CD14-positive monocyte (primary cell): ENCODE measurements at regions not wholly inside any gene's neighbourhood (a gene's known extent, or its start where the extent isn't known, plus 50 kb on each side); places are given as distances from the start of the nearest gene placed in this dataset.

Source experiments
- DNase-seq, 3 donors: peaks; one replicate each; pipeline ENCODE4 v3.0.0-alpha.2; 2011 to 2022
- H2AFZ ChIP-seq: 2 replicates; pipeline ENCODE4 v1.6.0; 2012; ENCODE audit warnings: mild to moderate bottlenecking, low read depth, low read length, inconsistent platforms; ENCODE audit not compliant: insufficient read depth, poor library complexity, severe bottlenecking
- H3K27ac ChIP-seq, 2 donors: 1 replicate in 1 of 2; 2 replicates in 1 of 2; pipeline ENCODE4 v1.5.1; 2012 to 2013; ENCODE audit warnings: low read length in 2 of 2, control low read depth in 1 of 2, inconsistent platforms in 1 of 2, low read depth in 1 of 2, mild to moderate bottlenecking in 1 of 2
- H3K27me3 ChIP-seq, 2 donors: one replicate each; pipeline versions ENCODE4 v1.6.0 to v1.6.1; 2011 to 2013; ENCODE audit warnings: low read length in 2 of 2; ENCODE audit not compliant: control insufficient read depth in 2 of 2, insufficient read depth in 2 of 2
- H3K36me3 ChIP-seq, 2 donors: replicated peaks in 1 of 2; 1 replicate in 1 of 2; 2 replicates in 1 of 2; pipeline versions ENCODE4 v1.5.1 to v1.6.1; 2012 to 2013; ENCODE audit warnings: low read length in 2 of 2, control low read depth in 1 of 2, inconsistent platforms in 1 of 2, mild to moderate bottlenecking in 1 of 2; ENCODE audit not compliant: insufficient read depth in 2 of 2, control insufficient read depth in 1 of 2
- H3K4me1 ChIP-seq, 2 donors: 1 replicate in 1 of 2; 2 replicates in 1 of 2; pipeline versions ENCODE4 v1.5.1 to v1.6.1; 2012 to 2013; ENCODE audit warnings: low read length in 2 of 2, control low read depth in 1 of 2, inconsistent platforms in 1 of 2, mild to moderate bottlenecking in 1 of 2, moderate library complexity in 1 of 2; ENCODE audit not compliant: insufficient read depth in 2 of 2, control insufficient read depth in 1 of 2
- H3K4me2 ChIP-seq: replicated peaks from 2 replicates; pipeline ENCODE3; 2012; ENCODE audit warnings: low read length, moderate library complexity, mild to moderate bottlenecking; ENCODE audit not compliant: poor library complexity, severe bottlenecking; ENCODE audit errors: extremely low read depth
- H3K4me3 ChIP-seq, 3 experiments: fragments of 200-600 bp in 1 of 3; sonication (generic) in 1 of 3; replicated peaks in 1 of 3; 1 replicate in 2 of 3; 2 replicates in 1 of 3; pipeline ENCODE4 v1.5.1; 2011 to 2013; ENCODE audit warnings: low read length in 3 of 3, mild to moderate bottlenecking in 3 of 3, control low read depth in 2 of 3, low read depth in 2 of 3, inconsistent platforms in 1 of 3, moderate library complexity in 1 of 3
- H3K79me2 ChIP-seq: 2 replicates; pipeline ENCODE4 v1.6.0; 2012; ENCODE audit warnings: mild to moderate bottlenecking, control low read depth, inconsistent platforms, low read length, moderate library complexity; ENCODE audit not compliant: insufficient read depth
- H3K9ac ChIP-seq: 2 replicates; pipeline ENCODE4 v1.6.0; 2017; ENCODE audit warnings: low read length, mild to moderate bottlenecking; ENCODE audit not compliant: insufficient read depth, poor library complexity, severe bottlenecking
- H3K9me3 ChIP-seq, 2 donors: replicated peaks in 1 of 2; 1 replicate in 1 of 2; 2 replicates in 1 of 2; pipeline versions ENCODE4 v1.5.1 to v1.6.1; 2012 to 2013; ENCODE audit warnings: low read length in 2 of 2, control low read depth in 1 of 2; ENCODE audit not compliant: control insufficient read depth in 1 of 2, insufficient read depth in 1 of 2
- H4K20me1 ChIP-seq: 2 replicates; pipeline ENCODE4 v1.6.0; 2012; ENCODE audit warnings: mild to moderate bottlenecking, low read length, control low read depth, moderate library complexity; ENCODE audit not compliant: insufficient read depth
- H3K27ac Mint-ChIP-seq, 7 donors: one replicate each; pipeline ENCODE4 v1.8.0; 2020; ENCODE audit warnings: mild to moderate bottlenecking in 7 of 7, mixed read lengths in 7 of 7, moderate library complexity in 6 of 7, inconsistent platforms in 2 of 7
- H3K27me3 Mint-ChIP-seq, 3 donors: one replicate each; pipeline ENCODE4 v1.8.0; 2021 to 2022; ENCODE audit warnings: low read depth in 3 of 3, mild to moderate bottlenecking in 3 of 3, mixed read lengths in 3 of 3, moderate library complexity in 3 of 3, inconsistent platforms in 1 of 3
- H3K36me3 Mint-ChIP-seq, 2 donors: one replicate each; pipeline ENCODE4 v1.8.0; 2020; ENCODE audit warnings: mixed read lengths in 2 of 2, inconsistent platforms in 1 of 2, mild to moderate bottlenecking in 1 of 2
- H3K4me1 Mint-ChIP-seq: one replicate; pipeline ENCODE4 v1.8.0; 2020; ENCODE audit warnings: mild to moderate bottlenecking, mixed read lengths
- H3K4me3 Mint-ChIP-seq, 2 donors: one replicate each; pipeline ENCODE4 v1.8.0; 2020; ENCODE audit warnings: mild to moderate bottlenecking in 2 of 2, mixed read lengths in 2 of 2, moderate library complexity in 1 of 2
- H3K9me3 Mint-ChIP-seq, 7 donors: one replicate each; pipeline ENCODE4 v1.8.0; 2020 to 2022; ENCODE audit warnings: mixed read lengths in 7 of 7, mild to moderate bottlenecking in 6 of 7, moderate library complexity in 6 of 7, inconsistent platforms in 2 of 7
- WGBS: methylation state at CpG from one replicate; pipeline ENCODE4 v1.1.5; 2013; ENCODE audit warnings: missing lambda C conversion rate; ENCODE audit not compliant: insufficient coverage; 5-methylcytosine and 5-hydroxymethylcytosine counted together
- intact Hi-C, 2 donors: fragments of 100-400 bp; cut with micrococcal nuclease; formaldehyde crosslinking; loops; one replicate each; pipeline versions ENCODE4 v1.15.0 to v1.15.1; 2023
- TF ChIP-seq, protein P1 (sequence below): fragments of 200-600 bp; IDR thresholded peaks from one replicate; pipeline ENCODE4 v1.8.0; 2022; ENCODE audit warnings: antibody characterized with exemption, mild to moderate bottlenecking

DNA sequence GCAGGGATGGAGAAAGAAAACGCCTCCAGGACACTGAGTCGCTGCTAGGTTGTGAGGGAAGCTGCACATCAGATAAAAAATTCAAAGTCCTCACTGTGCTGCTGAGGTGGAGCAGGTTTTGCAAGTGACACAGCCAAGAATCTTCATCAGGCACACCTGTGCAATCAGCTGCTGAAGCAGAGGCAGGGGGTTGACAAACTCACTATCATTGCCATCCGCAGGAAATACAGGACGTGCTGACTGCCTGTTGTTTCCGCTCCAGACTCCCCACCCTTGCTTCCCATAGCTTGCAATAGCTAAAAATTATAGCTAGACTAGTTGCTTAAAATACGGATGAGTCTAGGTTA is 147.8 kb upstream of the FHL2 start:
- Histone ChIP-seq H3K4me1 (no peaks in the 10 kb centered on the region), H3K9me3 (no peaks in the 10 kb centered on the region), H3K4me2 (no peak overlapping the region), H3K9ac (no peak overlapping the region), H3K79me2 (no peaks in the 10 kb centered on the region), H3K36me3 (no peaks in the 10 kb centered on the region), H3K4me3 (no peak overlapping the region), H2AFZ (no peak overlapping the region), H4K20me1 (no peaks in the 10 kb centered on the region), H3K27ac (no peak overlapping the region), H3K27me3 (no peaks in the 10 kb centered on the region)
- H3K36me3 Mint-ChIP-seq = no peaks in the 10 kb centered on the region
- H3K27me3 Mint-ChIP-seq = peaks cover 0 to 4% (median 2%) of the 10 kb centered on the region in 3 donors
- no peak overlapping the region for H3K27ac Mint-ChIP-seq
- no peak overlapping the region for H3K4me3 Mint-ChIP-seq
- 50% methylated on average over 2 of the region's 6 CpGs for WGBS
- intact Hi-C loops = loop anchor here in 1 of 2 donors (10.0 kb wide), 1 partner anchor 172 kb away; no protein-coding TSS in a partner anchor
- TF ChIP-seq, protein P1, sequence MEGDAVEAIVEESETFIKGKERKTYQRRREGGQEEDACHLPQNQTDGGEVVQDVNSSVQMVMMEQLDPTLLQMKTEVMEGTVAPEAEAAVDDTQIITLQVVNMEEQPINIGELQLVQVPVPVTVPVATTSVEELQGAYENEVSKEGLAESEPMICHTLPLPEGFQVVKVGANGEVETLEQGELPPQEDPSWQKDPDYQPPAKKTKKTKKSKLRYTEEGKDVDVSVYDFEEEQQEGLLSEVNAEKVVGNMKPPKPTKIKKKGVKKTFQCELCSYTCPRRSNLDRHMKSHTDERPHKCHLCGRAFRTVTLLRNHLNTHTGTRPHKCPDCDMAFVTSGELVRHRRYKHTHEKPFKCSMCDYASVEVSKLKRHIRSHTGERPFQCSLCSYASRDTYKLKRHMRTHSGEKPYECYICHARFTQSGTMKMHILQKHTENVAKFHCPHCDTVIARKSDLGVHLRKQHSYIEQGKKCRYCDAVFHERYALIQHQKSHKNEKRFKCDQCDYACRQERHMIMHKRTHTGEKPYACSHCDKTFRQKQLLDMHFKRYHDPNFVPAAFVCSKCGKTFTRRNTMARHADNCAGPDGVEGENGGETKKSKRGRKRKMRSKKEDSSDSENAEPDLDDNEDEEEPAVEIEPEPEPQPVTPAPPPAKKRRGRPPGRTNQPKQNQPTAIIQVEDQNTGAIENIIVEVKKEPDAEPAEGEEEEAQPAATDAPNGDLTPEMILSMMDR = no peak
- peaks cover 2% of the 10 kb centered on the region for H3K4me1 Mint-ChIP-seq
- DNase-seq = no peak
- H3K9me3 Mint-ChIP-seq = peaks cover 0 to 3% (median 0%) of the 10 kb centered on the region in 7 donors

DNA sequence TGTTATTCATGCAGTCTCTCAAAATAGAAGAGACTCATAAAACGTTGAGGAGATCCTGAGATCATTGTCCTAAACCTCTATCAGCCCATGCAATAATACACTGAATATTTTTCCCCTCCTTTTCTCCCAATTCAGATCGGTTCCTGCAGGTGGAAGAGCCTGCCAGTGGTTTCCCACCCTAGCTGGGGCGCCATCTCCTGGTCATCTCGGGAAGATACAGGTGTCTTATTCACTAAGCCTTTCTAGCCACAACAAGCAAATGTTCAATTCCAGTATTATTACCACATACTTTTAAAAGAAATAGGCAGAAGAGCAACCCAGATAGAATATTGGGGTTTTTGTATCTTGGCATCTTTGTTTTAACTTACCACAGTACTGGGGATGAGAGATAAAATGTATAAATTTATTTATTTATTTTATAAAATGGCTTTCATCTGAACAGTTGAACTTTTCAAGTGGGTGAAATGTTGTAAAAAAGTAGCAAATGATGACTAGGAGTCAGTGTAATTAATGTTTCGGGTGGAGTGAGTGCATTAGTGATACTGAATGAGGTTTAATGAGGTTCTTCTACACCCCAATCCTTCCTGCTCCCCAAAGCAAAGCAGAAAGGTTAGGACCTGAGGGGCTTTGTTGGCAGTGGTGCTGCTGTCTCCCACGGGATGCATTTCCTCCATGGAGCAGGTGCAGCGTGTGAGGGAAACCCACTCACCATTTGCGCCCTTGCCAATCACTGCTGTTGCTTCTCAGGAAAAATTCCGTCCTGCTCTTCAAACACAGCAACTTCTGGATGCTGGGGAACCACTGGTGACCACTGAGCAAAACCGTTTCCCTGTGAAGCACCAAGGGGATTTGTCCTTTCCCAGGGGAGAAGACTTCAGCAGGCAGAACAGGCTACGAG is 147.1 kb upstream of the FHL2 start:
- H3K27ac ChIP-seq = no peak overlapping the region
- H3K79me2 ChIP-seq = no peaks in the 10 kb centered on the region
- no peaks in the 10 kb centered on the region for H3K36me3 ChIP-seq
- peaks cover 2% of the 10 kb centered on the region for H3K4me1 Mint-ChIP-seq
- no peaks in the 10 kb centered on the region for H3K27me3 ChIP-seq
- H3K9me3 ChIP-seq = no peaks in the 10 kb centered on the region
- no peaks in the 10 kb centered on the region for H3K4me1 ChIP-seq
- H4K20me1 ChIP-seq = no peaks in the 10 kb centered on the region
- WGBS = 46% methylated on average over 7 of the region's 11 CpGs
- H3K4me3 ChIP-seq = no peak overlapping the region
- intact Hi-C loops = loop anchor here in 1 of 2 donors (10.0 kb wide), 1 partner anchor 171 kb away; no protein-coding TSS in a partner anchor
- no peak overlapping the region for H2AFZ ChIP-seq
- peaks cover 0 to 4% (median 2%) of the 10 kb centered on the region in 3 donors for H3K27me3 Mint-ChIP-seq
- no peak overlapping the region for H3K27ac Mint-ChIP-seq
- TF ChIP-seq, protein P1 = peak; percentile 85
- H3K4me3 Mint-ChIP-seq = peak overlapping the region in 1 of 2 donors; percentile 18
- H3K9ac ChIP-seq = no peak overlapping the region
- no peak overlapping the region for H3K4me2 ChIP-seq
- H3K36me3 Mint-ChIP-seq = no peaks in the 10 kb centered on the region
- peaks cover 0 to 3% (median 0%) of the 10 kb centered on the region in 7 donors for H3K9me3 Mint-ChIP-seq
- DNase-seq = peak; percentile 4 to 36 (median 30)
